SK-N-SH (cell line): ENCODE measurements at regions not wholly inside any gene's neighbourhood (a gene's known extent, or its start where the extent isn't known, plus 50 kb on each side); places are given as distances from the start of the nearest gene placed in this dataset.

Source experiments
- CTCF ChIA-PET: fragments of 300-600, 350-600 bp; formaldehyde crosslinking; extraction: SDS; loops from one replicate; lab custom pipeline; 2021; lab: Yijun Ruan, JAX
- POLR2A ChIA-PET: fragments of 350-600 bp; sonication (Branson Sonifier 250); formaldehyde crosslinking; extraction: SDS; loops from one replicate; lab custom pipeline; 2020; ENCODE audit warnings: antibody characterized with exemption, inconsistent platforms; lab: Yijun Ruan, JAX
- DNase-seq: peaks from one replicate; pipeline ENCODE4 v3.0.0; 2012
- H2AFZ ChIP-seq: fragments of 200-600 bp; sonication (generic); 2 replicates; pipeline ENCODE4 v1.8.1; 2016; ENCODE audit warnings: antibody characterized with exemption, mild to moderate bottlenecking, low read depth
- H3F3A ChIP-seq: fragments of 200-600 bp; sonication (generic); replicated peaks from 2 replicates; pipeline ENCODE3; 2016; ENCODE audit warnings: antibody characterized with exemption, mild to moderate bottlenecking; ENCODE audit not compliant: insufficient read depth
- H3K27ac ChIP-seq, 2 experiments: fragments of 200-500 bp in 1 of 2; fragments of 200-600 bp in 1 of 2; sonication (Bioruptor generic) in 1 of 2; sonication (generic), shearing (Covaris generic) in 1 of 2; 2 replicates each; pipeline versions ENCODE4 v1.5.1 to v1.6.1; 2014 to 2016; ENCODE audit warnings: low read depth in 2 of 2, inconsistent platforms in 1 of 2, low read length in 1 of 2, mild to moderate bottlenecking in 1 of 2, mixed read lengths in 1 of 2
- H3K27me3 ChIP-seq: fragments of 200-600 bp; sonication (generic), shearing (Covaris generic); 2 replicates; pipeline ENCODE4 v1.6.1; 2016; ENCODE audit warnings: mixed run types; ENCODE audit not compliant: insufficient read depth
- H3K36me3 ChIP-seq, 2 experiments: fragments of 200-500 bp in 1 of 2; fragments of 200-600 bp in 1 of 2; sonication (Bioruptor generic) in 1 of 2; sonication (generic) in 1 of 2; replicated peaks in 1 of 2; 2 replicates each; pipeline versions ENCODE3 to v1.5.1; 2014 to 2016; ENCODE audit warnings: low read length in 1 of 2, mild to moderate bottlenecking in 1 of 2; ENCODE audit not compliant: insufficient read depth in 2 of 2, control insufficient read depth in 1 of 2
- H3K4me1 ChIP-seq, 2 experiments: fragments of 200-500 bp in 1 of 2; fragments of 200-600 bp in 1 of 2; sonication (Bioruptor generic) in 1 of 2; sonication (generic), shearing (Covaris generic) in 1 of 2; 2 replicates each; pipeline versions ENCODE4 v1.5.1 to v1.6.1; 2014 to 2016; ENCODE audit warnings: low read depth in 1 of 2, low read length in 1 of 2, mixed run types in 1 of 2; ENCODE audit not compliant: insufficient read depth in 2 of 2, control insufficient read depth in 1 of 2
- H3K4me2 ChIP-seq: fragments of 200-600 bp; sonication (generic), shearing (Covaris generic); 2 replicates; pipeline ENCODE4 v1.6.1; 2017; ENCODE audit warnings: mixed run types
- H3K4me3 ChIP-seq, 2 experiments: fragments of 200-500 bp in 1 of 2; fragments of 200-600 bp in 1 of 2; sonication (Bioruptor generic) in 1 of 2; sonication (generic), shearing (Covaris generic) in 1 of 2; 2 replicates each; pipeline versions ENCODE4 v1.5.1 to v1.8.1; 2014 to 2016; ENCODE audit warnings: low read depth in 2 of 2, inconsistent platforms in 1 of 2, low read length in 1 of 2, mild to moderate bottlenecking in 1 of 2, mixed read lengths in 1 of 2, moderate library complexity in 1 of 2
- H3K79me2 ChIP-seq: fragments of 200-600 bp; sonication (generic); 2 replicates; pipeline ENCODE4 v1.8.1; 2017; ENCODE audit warnings: mild to moderate bottlenecking; ENCODE audit not compliant: insufficient read depth
- H3K9ac ChIP-seq: fragments of 200-600 bp; sonication (generic); 2 replicates; pipeline ENCODE4 v1.6.1; 2017; ENCODE audit warnings: mixed run types
- H3K9me2 ChIP-seq: fragments of 200-600 bp; sonication (generic); 2 replicates; pipeline ENCODE4 v1.6.1; 2017; ENCODE audit warnings: mixed run types
- H3K9me3 ChIP-seq: fragments of 200-600 bp; sonication (generic); 2 replicates; pipeline ENCODE4 v1.6.1; 2017; ENCODE audit warnings: mixed run types, mild to moderate bottlenecking, moderate library complexity
- H4K20me1 ChIP-seq: fragments of 200-600 bp; sonication (generic); 2 replicates; pipeline ENCODE4 v1.6.1; 2017; ENCODE audit warnings: mild to moderate bottlenecking, mixed run types; ENCODE audit not compliant: insufficient read depth
- CHD2 ChIP-seq: fragments of 150-350 bp; IDR thresholded peaks from 2 replicates; pipeline ENCODE4 v1.6.1; 2018; ENCODE audit warnings: low read length; ENCODE audit not compliant: partially characterized antibody
- ELF1 ChIP-seq: IDR thresholded peaks from 2 replicates; pipeline ENCODE4 v1.4.0; 2012
- EP300 ChIP-seq, 2 experiments: IDR thresholded peaks; 2 replicates each; pipeline versions ENCODE4 v1.4.0 to v1.6.1; 2012; ENCODE audit warnings: borderline replicate concordance in 1 of 2, low read depth in 1 of 2, low read length in 1 of 2
- EZH2phosphoT487 ChIP-seq: fragments of 200-600 bp; sonication (generic); IDR thresholded peaks from 2 replicates; pipeline ENCODE4 v1.6.1; 2017; ENCODE audit warnings: low read depth, mixed run types, mild to moderate bottlenecking, antibody characterized with exemption, moderate library complexity, borderline replicate concordance
- FOSL2 ChIP-seq: IDR thresholded peaks from 2 replicates; pipeline ENCODE4 v1.4.0; 2012; ENCODE audit warnings: low read depth, mild to moderate bottlenecking, moderate library complexity, borderline replicate concordance
- FOXJ3 ChIP-seq: sonication (generic); formaldehyde crosslinking; IDR thresholded peaks from 2 replicates; pipeline ENCODE4 v1.5.1; 2020; ENCODE audit warnings: mild to moderate bottlenecking, missing genetic modification reagents
- GATA2 ChIP-seq: sonication (generic); formaldehyde crosslinking; IDR thresholded peaks from 2 replicates; pipeline ENCODE4 v1.5.0; 2020; ENCODE audit warnings: mild to moderate bottlenecking, missing genetic modification reagents
- JUND ChIP-seq: IDR thresholded peaks from 2 replicates; pipeline ENCODE4 v1.4.0; 2012
- MAX ChIP-seq: IDR thresholded peaks from 2 replicates; pipeline ENCODE4 v1.4.0; 2012; ENCODE audit warnings: low read depth
- MXI1 ChIP-seq: IDR thresholded peaks from 2 replicates; pipeline ENCODE4 v1.6.1; 2012; ENCODE audit warnings: mild to moderate bottlenecking, low read depth, low read length, improper control_type of control experiment
- POLR2AphosphoS5 ChIP-seq: IDR thresholded peaks from 2 replicates; pipeline ENCODE4 v1.6.1; 2012; ENCODE audit warnings: low read depth, low read length
- RAD21 ChIP-seq: IDR thresholded peaks from 2 replicates; pipeline ENCODE4 v1.6.1; 2012; ENCODE audit warnings: mild to moderate bottlenecking, low read length
- RCOR1 ChIP-seq: fragments of 150-350 bp; IDR thresholded peaks from 2 replicates; pipeline ENCODE4 v1.6.1; 2017; ENCODE audit warnings: antibody characterized with exemption, low read length
- REST ChIP-seq: IDR thresholded peaks from 2 replicates; pipeline ENCODE4 v1.6.1; 2012; ENCODE audit warnings: mild to moderate bottlenecking, low read depth, low read length, moderate library complexity
- RFX5 ChIP-seq: IDR thresholded peaks from 2 replicates; pipeline ENCODE4 v1.6.1; 2012; ENCODE audit warnings: mild to moderate bottlenecking, improper control_type of control experiment, low read length
- TAF1 ChIP-seq: IDR thresholded peaks from 2 replicates; pipeline ENCODE4 v1.6.1; 2012; ENCODE audit warnings: low read depth, mild to moderate bottlenecking, low read length, moderate library complexity, borderline replicate concordance
- USF2 ChIP-seq: fragments of 150-350 bp; IDR thresholded peaks from 2 replicates; pipeline ENCODE4 v1.6.1; 2017; ENCODE audit warnings: antibody characterized with exemption, low read length, low read depth, borderline replicate concordance
- YY1 ChIP-seq: IDR thresholded peaks from 2 replicates; pipeline ENCODE4 v1.4.0; 2012; ENCODE audit warnings: low read depth, mild to moderate bottlenecking
- ZBTB33 ChIP-seq: IDR thresholded peaks from 2 replicates; pipeline ENCODE4 v1.4.0; 2012; ENCODE audit warnings: low read depth, borderline replicate concordance
- WGBS: methylation state at CpG from one replicate; pipeline ENCODE4 v1.1.6; 2017; ENCODE audit warnings: low lambda C conversion rate; 5-methylcytosine and 5-hydroxymethylcytosine counted together
- TF ChIP-seq, protein P1 (sequence below): fragments of 150-350 bp; IDR thresholded peaks from 2 replicates; pipeline ENCODE4 v1.6.1; 2016; ENCODE audit warnings: mild to moderate bottlenecking, low read depth, low read length

DNA sequence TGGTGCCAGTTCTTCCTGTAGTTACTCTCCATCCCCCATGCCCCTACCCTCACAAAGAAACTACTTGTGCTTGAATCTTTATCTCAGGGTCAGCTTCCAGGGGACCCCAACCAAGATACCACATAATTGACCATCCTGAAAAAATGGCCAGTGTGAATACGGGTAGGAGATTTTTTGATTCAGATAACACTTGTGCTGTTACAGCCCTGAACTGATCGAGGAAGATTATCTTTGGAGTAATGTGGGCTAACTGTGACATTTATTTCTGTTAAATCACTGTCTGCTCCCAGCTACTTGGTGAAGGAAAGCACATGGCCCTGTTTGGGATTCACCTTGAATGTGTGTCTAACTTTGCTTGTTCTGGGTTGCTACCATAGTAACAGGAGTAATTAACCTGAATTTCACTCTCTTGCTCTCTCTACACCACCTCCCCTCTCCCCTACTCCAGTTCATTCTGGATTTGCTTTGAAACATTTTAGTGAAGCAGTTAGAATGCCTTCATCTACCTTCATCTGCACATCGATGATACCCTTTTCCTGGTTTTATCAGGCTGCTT is 219.6 kb upstream of the CHD6 start:
- Histone ChIP-seq H3K9ac (no peak overlapping the region), H2AFZ (no peak overlapping the region), H3K79me2 (no peaks in the 10 kb centered on the region), H3K9me2 (no peaks in the 10 kb centered on the region), H3K4me2 (no peak overlapping the region), H3K4me3 (no peak overlapping the region), H3K27ac (no peak overlapping the region), H3K4me1 (peaks cover 0 to 2% of the 10 kb centered on the region in 2 experiments; a peak in 2 of 4 replicates), H3K27me3 (no peaks in the 10 kb centered on the region), H3K9me3 (no peaks in the 10 kb centered on the region), H4K20me1 (no peaks in the 10 kb centered on the region), H3K36me3 (no peaks in the 10 kb centered on the region), H3F3A (no peaks in the 10 kb centered on the region)
- WGBS, result 6% methylated on average over 3 of the region's 3 CpGs
- ChIA-PET POLR2A (no interaction called here), CTCF (interaction anchor here (0.8 to 0.9 kb wide), 2 partner anchors 99 to 100 kb away, joined by 3 read pairs; no protein-coding TSS in a partner anchor)
- DNase-seq, result peak; percentile 23
- TF ChIP-seq GATA2 (CRISPR knock-in tag), result peak; percentile 72
- no peak for TF ChIP-seq YY1
- no peak for TF ChIP-seq USF2
- no peak for TF ChIP-seq MXI1
- TF ChIP-seq RCOR1, result no peak
- peak in 1 of 2 experiments; percentile 16; a peak in 1 of 4 replicates for TF ChIP-seq EP300 (IDR thresholded peaks at IDR 0.05; ENCODE audit: borderline replicate concordance in 1 of 2, low read depth in 1 of 2, low read length in 1 of 2)
- TF ChIP-seq CHD2, result no peak
- no peak for TF ChIP-seq EZH2phosphoT487

DNA sequence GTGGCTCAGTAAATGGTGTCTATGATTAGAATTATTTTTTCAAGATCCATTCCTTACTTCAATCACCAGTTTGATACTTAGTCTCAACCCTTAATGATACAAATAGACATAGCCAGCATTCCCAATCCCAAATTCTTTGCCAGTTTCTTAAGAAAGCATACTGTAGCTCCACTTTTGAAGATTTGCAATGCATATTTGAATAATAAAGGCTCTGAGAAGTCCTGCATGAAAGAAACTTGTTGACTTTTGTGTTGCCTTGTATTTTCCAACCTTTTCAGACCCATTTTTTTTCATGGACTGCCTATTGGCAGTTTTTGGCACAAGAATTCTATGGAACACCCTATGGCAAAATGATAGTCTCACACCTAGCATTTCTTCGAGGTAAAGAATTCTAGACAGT is 215.6 kb upstream of the CHD6 start:
- no peak for TF ChIP-seq MXI1
- TF ChIP-seq JUND, result no peak
- no peak for TF ChIP-seq FOXJ3 (CRISPR knock-in tag)
- TF ChIP-seq MAX, result no peak
- no peak for TF ChIP-seq POLR2AphosphoS5
- no peak for TF ChIP-seq RAD21
- TF ChIP-seq, protein P1, sequence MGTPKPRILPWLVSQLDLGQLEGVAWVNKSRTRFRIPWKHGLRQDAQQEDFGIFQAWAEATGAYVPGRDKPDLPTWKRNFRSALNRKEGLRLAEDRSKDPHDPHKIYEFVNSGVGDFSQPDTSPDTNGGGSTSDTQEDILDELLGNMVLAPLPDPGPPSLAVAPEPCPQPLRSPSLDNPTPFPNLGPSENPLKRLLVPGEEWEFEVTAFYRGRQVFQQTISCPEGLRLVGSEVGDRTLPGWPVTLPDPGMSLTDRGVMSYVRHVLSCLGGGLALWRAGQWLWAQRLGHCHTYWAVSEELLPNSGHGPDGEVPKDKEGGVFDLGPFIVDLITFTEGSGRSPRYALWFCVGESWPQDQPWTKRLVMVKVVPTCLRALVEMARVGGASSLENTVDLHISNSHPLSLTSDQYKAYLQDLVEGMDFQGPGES, result no peak
- no peak for TF ChIP-seq YY1
- TF ChIP-seq FOSL2, result no peak
- no peak for TF ChIP-seq ZBTB33
- TF ChIP-seq TAF1, result no peak
- no peak for TF ChIP-seq RCOR1
- TF ChIP-seq ELF1, result no peak
- no peak for TF ChIP-seq REST
- TF ChIP-seq RFX5, result no peak
- Histone ChIP-seq H3F3A (no peaks in the 10 kb centered on the region), H3K4me3 (no peak overlapping the region), H4K20me1 (no peaks in the 10 kb centered on the region), H2AFZ (no peak overlapping the region), H3K36me3 (no peaks in the 10 kb centered on the region), H3K27ac (no peak overlapping the region), H3K4me1 (peaks cover 0 to 2% of the 10 kb centered on the region in 2 experiments; a peak in 2 of 4 replicates), H3K79me2 (no peaks in the 10 kb centered on the region), H3K9me3 (no peaks in the 10 kb centered on the region), H3K9ac (no peak overlapping the region), H3K9me2 (no peaks in the 10 kb centered on the region), H3K4me2 (no peak overlapping the region), H3K27me3 (no peaks in the 10 kb centered on the region)
- no peak for DNase-seq
- ChIA-PET POLR2A (no interaction called here), CTCF (interaction anchor here (1.0 kb wide), 1 partner anchor 136 kb away, joined by 3 read pairs; no protein-coding TSS in a partner anchor)
- 13% methylated on average over 1 of the region's 1 CpG for WGBS
